H1 (cell line): ENCODE measurements at regions not wholly inside any gene's neighbourhood (a gene's known extent, or its start where the extent isn't known, plus 50 kb on each side); places are given as distances from the start of the nearest gene placed in this dataset.

Experiments
- CTCF ChIA-PET: fragments of 300-600 bp; sonication (Branson Sonifier 250); formaldehyde crosslinking; loops from one replicate; lab custom pipeline; 2021; ENCODE audit not compliant: partially characterized antibody; lab: Charles Lee
- POLR2A ChIA-PET: fragments of 300-600 bp; sonication (Branson Sonifier 250); formaldehyde crosslinking; loops from one replicate; lab custom pipeline; 2021; ENCODE audit warnings: inconsistent platforms; ENCODE audit not compliant: partially characterized antibody; lab: Charles Lee
- DNase-seq, 2 experiments: peaks; one replicate each; pipeline versions ENCODE4 v3.0.0 to v3.0.0-alpha.2; 2010 to 2022; ENCODE audit warnings: low spot score in 2 of 2, low read depth in 1 of 2, mixed read lengths in 1 of 2
- FAIRE-seq: peaks from 2 replicates; lab custom pipeline; 2011; peaks lifted over from hg19 to GRCh38; lab: Jason Lieb, UNC
- H2AFZ ChIP-seq: 2 replicates; pipeline ENCODE4 v1.8.1; 2012; ENCODE audit warnings: low read length, inconsistent platforms
- H2AK5ac ChIP-seq: 2 replicates; pipeline ENCODE4 v1.6.1; 2013; ENCODE audit warnings: low read depth, low read length
- H2BK120ac ChIP-seq: replicated peaks from 2 replicates; pipeline ENCODE3; 2013; ENCODE audit warnings: low read depth, low read length, inconsistent platforms
- H2BK12ac ChIP-seq: 2 replicates; pipeline ENCODE4 v1.6.1; 2013; ENCODE audit warnings: low read depth, low read length
- H2BK15ac ChIP-seq: 2 replicates; pipeline ENCODE4 v1.6.1; 2013; ENCODE audit warnings: low read length
- H2BK20ac ChIP-seq: 2 replicates; pipeline ENCODE4 v1.6.1; 2013; ENCODE audit warnings: low read length
- H2BK5ac ChIP-seq: 2 replicates; pipeline ENCODE4 v1.6.1; 2013; ENCODE audit warnings: low read depth, low read length
- H3K14ac ChIP-seq: 2 replicates; pipeline ENCODE4 v1.6.1; 2013; ENCODE audit warnings: inconsistent platforms; ENCODE audit not compliant: insufficient read length
- H3K18ac ChIP-seq: 2 replicates; pipeline ENCODE4 v1.6.1; 2013; ENCODE audit warnings: low read length; ENCODE audit errors: extremely low read depth
- H3K23ac ChIP-seq: 2 replicates; pipeline ENCODE4 v1.6.1; 2013; ENCODE audit warnings: inconsistent platforms; ENCODE audit not compliant: insufficient read length
- H3K23me2 ChIP-seq: 2 replicates; pipeline ENCODE4 v1.6.1; 2013; ENCODE audit warnings: low read depth, low read length
- H3K27ac ChIP-seq: 2 replicates; pipeline ENCODE4 v1.6.1; 2011; ENCODE audit warnings: low read depth, low read length, inconsistent platforms
- H3K27me3 ChIP-seq, 4 experiments: replicated peaks in 1 of 4; 1 replicate in 1 of 4; 2 replicates in 3 of 4; pipeline versions ENCODE4 v1.6.1 to v1.8.1; 2011 to 2013; ENCODE audit warnings: low read length in 3 of 4, mild to moderate bottlenecking in 3 of 4, inconsistent platforms in 2 of 4, mixed read lengths in 2 of 4, moderate library complexity in 1 of 4; ENCODE audit not compliant: control insufficient read depth in 3 of 4, insufficient read depth in 3 of 4; ENCODE audit errors: extremely low read depth in 1 of 4
- H3K36me3 ChIP-seq, 4 experiments: 2 replicates each; pipeline versions ENCODE4 v1.6.1 to v1.8.1; 2011 to 2013; ENCODE audit warnings: mild to moderate bottlenecking in 4 of 4, low read length in 3 of 4, moderate library complexity in 2 of 4, control low read depth in 1 of 4, inconsistent platforms in 1 of 4; ENCODE audit not compliant: insufficient read depth in 4 of 4, control insufficient read depth in 2 of 4
- H3K4ac ChIP-seq: replicated peaks from 2 replicates; pipeline ENCODE3; 2013; ENCODE audit warnings: low read length, low read depth, mixed read lengths, inconsistent platforms; ENCODE audit not compliant: insufficient read length
- H3K4me1 ChIP-seq, 4 experiments: replicated peaks in 1 of 4; 1 replicate in 1 of 4; 2 replicates in 3 of 4; pipeline versions ENCODE4 v1.6.1 to v1.8.1; 2011 to 2013; ENCODE audit warnings: low read length in 3 of 4, inconsistent platforms in 2 of 4, mixed read lengths in 1 of 4; ENCODE audit not compliant: insufficient read depth in 4 of 4, control insufficient read depth in 3 of 4
- H3K4me2 ChIP-seq, 2 experiments: 2 replicates each; pipeline versions ENCODE4 v1.6.1 to v1.8.1; 2011 to 2013; ENCODE audit warnings: low read depth in 2 of 2, low read length in 2 of 2, control low read depth in 1 of 2, inconsistent platforms in 1 of 2, mild to moderate bottlenecking in 1 of 2; ENCODE audit not compliant: insufficient read depth in 1 of 2
- H3K4me3 ChIP-seq, 4 experiments: fragments of 200-600, 300-600 bp in 1 of 4; sonication (generic), shearing (Covaris generic), sonication (Bioruptor Twin) in 1 of 4; 2 replicates each; pipeline versions ENCODE4 v1.5.1 to v1.8.1; 2011 to 2016; ENCODE audit warnings: low read length in 4 of 4, low read depth in 3 of 4, control low read depth in 2 of 4, inconsistent platforms in 2 of 4, mild to moderate bottlenecking in 2 of 4, mixed read lengths in 1 of 4, moderate library complexity in 1 of 4; ENCODE audit not compliant: insufficient read depth in 2 of 4; ENCODE audit errors: extremely low read depth in 1 of 4
- H3K56ac ChIP-seq: replicated peaks from 2 replicates; pipeline ENCODE3; 2013; ENCODE audit warnings: low read depth, mild to moderate bottlenecking, mixed read lengths, low read length, inconsistent platforms; ENCODE audit not compliant: insufficient read length
- H3K79me1 ChIP-seq: 2 replicates; pipeline ENCODE4 v1.6.1; 2013; ENCODE audit warnings: low read depth, low read length, control low read depth
- H3K79me2 ChIP-seq, 2 experiments: 2 replicates each; pipeline versions ENCODE4 v1.6.1 to v1.8.1; 2012 to 2013; ENCODE audit warnings: low read length in 2 of 2, mild to moderate bottlenecking in 2 of 2, inconsistent platforms in 1 of 2; ENCODE audit not compliant: insufficient read depth in 2 of 2, control insufficient read depth in 1 of 2
- H3K9ac ChIP-seq, 4 experiments: replicated peaks in 1 of 4; 1 replicate in 1 of 4; 2 replicates in 3 of 4; pipeline versions ENCODE4 v1.6.1 to v1.8.1; 2011 to 2013; ENCODE audit warnings: low read depth in 3 of 4, low read length in 3 of 4, control low read depth in 2 of 4, mild to moderate bottlenecking in 2 of 4, moderate library complexity in 2 of 4, inconsistent platforms in 1 of 4; ENCODE audit errors: extremely low read depth in 1 of 4
- H3K9me3 ChIP-seq, 2 experiments: 2 replicates each; pipeline versions ENCODE4 v1.6.1 to v1.8.1; 2012 to 2013; ENCODE audit warnings: mild to moderate bottlenecking in 2 of 2, moderate library complexity in 2 of 2, control low read depth in 1 of 2, inconsistent platforms in 1 of 2, low read depth in 1 of 2, low read length in 1 of 2, mixed read lengths in 1 of 2; ENCODE audit not compliant: insufficient read depth in 2 of 2
- H4K20me1 ChIP-seq, 2 experiments: replicated peaks in 1 of 2; 2 replicates each; pipeline versions ENCODE3 to v1.8.1; 2011 to 2013; ENCODE audit warnings: inconsistent platforms in 2 of 2, low read length in 2 of 2, mild to moderate bottlenecking in 1 of 2; ENCODE audit not compliant: insufficient read depth in 2 of 2, control insufficient read depth in 1 of 2
- H4K5ac ChIP-seq: 2 replicates; pipeline ENCODE4 v1.6.1; 2013; ENCODE audit warnings: low read length, low read depth, mixed read lengths, inconsistent platforms; ENCODE audit not compliant: insufficient read length
- H4K8ac ChIP-seq: 2 replicates; pipeline ENCODE4 v1.8.0; 2013; ENCODE audit warnings: mild to moderate bottlenecking, moderate library complexity, low read length, inconsistent platforms; ENCODE audit not compliant: insufficient read depth; ENCODE audit errors: extremely low read depth
- H4K91ac ChIP-seq: replicated peaks from 2 replicates; pipeline ENCODE3; 2013; ENCODE audit warnings: low read length, mixed read lengths, inconsistent platforms; ENCODE audit not compliant: insufficient read length
- ASH2L ChIP-seq: fragments of 200-600, 300-600 bp; sonication (generic); IDR thresholded peaks from one replicate; pipeline ENCODE4 v1.7.1; 2017; ENCODE audit warnings: low read length
- BRCA1 ChIP-seq: IDR thresholded peaks from 2 replicates; pipeline ENCODE4 v1.6.1; 2012; ENCODE audit warnings: low read depth, low read length, improper control_type of control experiment
- CBX8 ChIP-seq: fragments of 300-800, 300-1000 bp; sonication (generic); IDR thresholded peaks from 2 replicates; pipeline ENCODE4 v1.7.1; 2016; ENCODE audit warnings: low read depth, low read length, borderline replicate concordance
- RBBP5 ChIP-seq: IDR thresholded peaks from 2 replicates; pipeline ENCODE4 v1.7.1; 2012; ENCODE audit warnings: low read depth, mild to moderate bottlenecking, inconsistent platforms, low read length, moderate library complexity, borderline replicate concordance
- SIX5 ChIP-seq: IDR thresholded peaks from 2 replicates; pipeline ENCODE4 v1.6.1; 2011; ENCODE audit warnings: mild to moderate bottlenecking, low read depth, low read length
- TCF12 ChIP-seq: IDR thresholded peaks from 2 replicates; pipeline ENCODE4 v1.6.1; 2011; ENCODE audit warnings: low read depth, mild to moderate bottlenecking, low read length
- WGBS, 2 experiments: shearing (Covaris generic) in 1 of 2; methylation state at CpG; one replicate each; pipeline versions ENCODE4 v1.1.6 to v1.1.7; 2013 to 2015; ENCODE audit warnings: low lambda C conversion rate in 2 of 2, mixed read lengths in 2 of 2, inconsistent platforms in 1 of 2, low coverage in 1 of 2, missing lambda C conversion rate in 1 of 2; ENCODE audit not compliant: insufficient replicate concordance in 2 of 2, insufficient coverage in 1 of 2, insufficient read length in 1 of 2; ENCODE audit errors: extremely low coverage in 1 of 2, missing lambda C conversion rate in 1 of 2; 5-methylcytosine and 5-hydroxymethylcytosine counted together

- Histone ChIP-seq H3K23ac (no peak overlapping the region), H3K27me3 (no peaks in the 10 kb centered on the region), H2BK5ac (no peak overlapping the region), H3K36me3 (no peaks in the 10 kb centered on the region), H4K91ac (no peak overlapping the region), H3K18ac (no peak overlapping the region), H3K4ac (no peak overlapping the region), H3K4me2 (no peak overlapping the region), H4K20me1 (no peaks in the 10 kb centered on the region), H4K8ac (no peak overlapping the region), H2AFZ (no peak overlapping the region), H2AK5ac (no peak overlapping the region), H2BK120ac (no peak overlapping the region), H3K14ac (no peak overlapping the region), H3K56ac (no peak overlapping the region), H3K4me3 (no peak overlapping the region), H2BK12ac (no peak overlapping the region), H3K9me3 (no peaks in the 10 kb centered on the region), H3K23me2 (no peaks in the 10 kb centered on the region), H3K4me1 (no peaks in the 10 kb centered on the region), H2BK20ac (no peak overlapping the region), H2BK15ac (no peak overlapping the region), H4K5ac (no peak overlapping the region), H3K9ac (no peak overlapping the region), H3K79me1 (no peaks in the 10 kb centered on the region), H3K79me2 (no peaks in the 10 kb centered on the region), H3K27ac (no peak overlapping the region)
- TF ChIP-seq RBBP5 (no peak), SIX5 (no peak), ASH2L (no peak), TCF12 (no peak), CBX8 (no peak), BRCA1 (no peak)
- ChIA-PET CTCF (interaction anchor here (1.5 kb wide), 1 partner anchor 9 kb away, joined by 4 read pairs; no protein-coding TSS in a partner anchor), POLR2A (no interaction called here)
- no peak for DNase-seq
- FAIRE-seq: no peak
- WGBS, 2 experiments: 96% methylated on average over 1 of the region's 1 CpG; no CpG with 5 or more reads in 1 of the 2 experiments
Observed at GRCh38 chr7:54869523-54869922, 110.5 kb upstream of the SEC61G start.
